GM12891 (cell line): ENCODE measurements at regions not wholly inside any gene's neighbourhood (a gene's known extent, or its start where the extent isn't known, plus 50 kb on each side); places are given as distances from the start of the nearest gene placed in this dataset.

Experiments
- DNase-seq: peaks from one replicate; pipeline ENCODE4 v3.0.0; 2011; ENCODE audit warnings: low spot score; ENCODE audit not compliant: insufficient read length
- FAIRE-seq: peaks from 2 replicates; lab custom pipeline; 2011; peaks lifted over from hg19 to GRCh38; lab: Jason Lieb, UNC
- PAX5 ChIP-seq: IDR thresholded peaks from 2 replicates; pipeline ENCODE4 v1.6.1; 2011; ENCODE audit warnings: low read length, moderate library complexity, mild to moderate bottlenecking; ENCODE audit not compliant: insufficient read depth, severe bottlenecking
- POLR2A ChIP-seq: IDR thresholded peaks from 2 replicates; pipeline ENCODE4 v1.6.1; 2011; ENCODE audit warnings: low read depth, low read length, control low read depth
- POLR2AphosphoS5 ChIP-seq: IDR thresholded peaks from 2 replicates; pipeline ENCODE4 v1.6.1; 2011; ENCODE audit warnings: low read depth, low read length, control low read depth
- POU2F2 ChIP-seq: IDR thresholded peaks from 2 replicates; pipeline ENCODE4 v1.6.1; 2011; ENCODE audit warnings: low read depth, mild to moderate bottlenecking, control low read depth, low read length, moderate library complexity
- SPI1 ChIP-seq: IDR thresholded peaks from 2 replicates; pipeline ENCODE4 v1.6.1; 2011; ENCODE audit warnings: low read depth, low read length, control low read depth
- TAF1 ChIP-seq: IDR thresholded peaks from 2 replicates; pipeline ENCODE4 v1.6.1; 2011; ENCODE audit warnings: low read depth, low read length, control low read depth

GRCh38 chr3:124207077-124207476 lies 215.2 kb upstream of the ROPN1 start:
- DNase-seq = no peak
- no peak for FAIRE-seq
- TF ChIP-seq POLR2AphosphoS5 = no peak
- TF ChIP-seq SPI1 = no peak
- TF ChIP-seq TAF1 = no peak
- no peak for TF ChIP-seq PAX5
- no peak for TF ChIP-seq POLR2A

GRCh38 chr3:124207873-124208485 lies 216.1 kb upstream of the ROPN1 start:
- FAIRE-seq (peak; percentile 73), DNase-seq (no peak)
- TF ChIP-seq POLR2AphosphoS5 (no peak), TAF1 (no peak), PAX5 (no peak), POU2F2 (no peak), POLR2A (no peak), SPI1 (no peak)

- no peak for FAIRE-seq
- no peak for TF ChIP-seq POLR2A
- no peak for TF ChIP-seq POLR2AphosphoS5
- TF ChIP-seq SPI1 = no peak
- no peak for TF ChIP-seq TAF1
- no peak for TF ChIP-seq PAX5
- no peak for TF ChIP-seq POU2F2
- DNase-seq = no peak
Observed at GRCh38 chr3:124209426-124209825, 217.5 kb upstream of the ROPN1 start.

GRCh38 chr3:124210899-124211298 lies 219.0 kb upstream of the ROPN1 start:
- FAIRE-seq = no peak
- no peak for DNase-seq
- TF ChIP-seq POLR2A (no peak), TAF1 (no peak), POU2F2 (no peak), POLR2AphosphoS5 (no peak), PAX5 (no peak), SPI1 (no peak)

- no peak for FAIRE-seq
- DNase-seq = no peak
- TF ChIP-seq TAF1 (no peak), POU2F2 (no peak), POLR2A (no peak), POLR2AphosphoS5 (no peak), SPI1 (no peak), PAX5 (no peak)
Observed at GRCh38 chr3:124213641-124214040, 221.7 kb upstream of the ROPN1 start.

GRCh38 chr3:124217542-124217941 lies 225.6 kb upstream of the ROPN1 start:
- DNase-seq = no peak

GRCh38 chr3:124221422-124221821 lies 229.5 kb upstream of the ROPN1 start:
- DNase-seq (no peak), FAIRE-seq (no peak)
- TF ChIP-seq TAF1 (no peak), POLR2AphosphoS5 (no peak), SPI1 (no peak), POLR2A (no peak), POU2F2 (no peak), PAX5 (no peak)

More at GRCh38 chr3:124217542-124217941, 225.6 kb upstream of the ROPN1 start:
- TF ChIP-seq PAX5 = no peak
- no peak for TF ChIP-seq TAF1
- TF ChIP-seq POU2F2 = no peak
- no peak for TF ChIP-seq POLR2A
- TF ChIP-seq SPI1 = no peak
- no peak for TF ChIP-seq POLR2AphosphoS5
- peak; percentile 40 for FAIRE-seq

- TF ChIP-seq POU2F2 (no peak), POLR2A (no peak), POLR2AphosphoS5 (no peak), TAF1 (no peak), SPI1 (no peak), PAX5 (no peak)
- FAIRE-seq = no peak
- no peak for DNase-seq
Observed at GRCh38 chr3:124223853-124224252, 231.9 kb upstream of the ROPN1 start.

GRCh38 chr3:124227150-124227630 lies 235.3 kb upstream of the ROPN1 start:
- no peak for DNase-seq
- TF ChIP-seq POU2F2 (no peak), TAF1 (no peak), POLR2AphosphoS5 (no peak), POLR2A (no peak), PAX5 (no peak), SPI1 (no peak)
- no peak for FAIRE-seq

- FAIRE-seq (no peak), DNase-seq (no peak)
- TF ChIP-seq POLR2A = no peak
Observed at GRCh38 chr3:124229420-124229819, 237.5 kb upstream of the ROPN1 start.

GRCh38 chr3:124229836-124230235 lies 237.9 kb upstream of the ROPN1 start:
- DNase-seq = no peak
- TF ChIP-seq POLR2AphosphoS5 = no peak
- no peak for TF ChIP-seq POLR2A
- TF ChIP-seq TAF1 = no peak
- TF ChIP-seq SPI1 = no peak
- no peak for TF ChIP-seq POU2F2
- no peak for TF ChIP-seq PAX5
- no peak for FAIRE-seq
